ENCODE measurements at regions not wholly inside any gene's neighbourhood (a gene's known extent, or its start where the extent isn't known, plus 50 kb on each side); places are given as distances from the start of the nearest gene placed in this dataset.

DNA sequence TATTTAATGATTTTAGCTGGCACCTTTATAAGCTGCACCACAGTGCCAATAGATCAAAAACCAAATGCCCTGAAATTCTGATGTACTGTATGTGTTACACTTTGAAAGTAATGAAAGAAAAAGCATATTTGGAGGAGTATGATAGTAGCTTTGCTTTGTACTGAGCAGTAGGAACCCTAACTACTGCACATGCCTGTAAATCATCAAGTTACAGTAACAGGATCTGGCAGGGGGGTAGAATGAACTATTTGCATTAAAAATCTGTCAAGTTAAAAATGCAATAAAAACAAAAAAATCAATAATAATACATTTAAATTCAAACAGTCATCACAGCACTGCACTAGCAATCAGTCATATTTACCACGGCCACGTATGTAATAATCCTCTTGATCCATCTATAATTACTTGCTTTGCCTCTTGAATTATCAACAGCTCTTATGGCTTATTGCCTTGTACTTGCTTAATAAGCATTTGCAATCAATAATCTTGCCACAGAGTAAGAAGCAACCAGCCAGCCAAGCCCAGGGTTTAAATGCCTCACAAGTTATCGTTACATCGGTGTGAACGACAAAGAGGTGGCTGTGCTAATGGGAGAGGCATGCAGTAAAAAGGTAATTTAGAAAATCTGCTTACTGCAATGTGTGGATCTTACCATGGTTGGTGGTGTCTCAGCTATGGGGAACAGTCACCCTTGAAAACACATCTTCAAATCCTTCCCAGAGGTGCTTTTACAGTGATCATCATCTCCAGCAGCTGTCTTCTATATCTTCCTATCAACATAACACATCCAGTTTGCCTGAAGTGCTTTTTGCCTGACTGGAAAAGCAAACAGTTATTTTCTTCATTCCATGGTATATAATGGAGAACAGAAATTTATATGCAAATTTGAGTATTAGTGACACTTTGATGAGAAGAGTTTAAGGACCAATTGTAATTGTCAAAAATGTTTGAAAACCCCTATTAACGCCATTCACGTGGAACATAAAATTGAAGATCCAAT, 1812.1 kb upstream of the ADGRL3 start:
- Histone ChIP-seq H3K9me3 (replicated peaks) (peaks cover 17% of the 10 kb centered on the region), H3K27ac (replicated peaks) (no peak overlapping the region), H3K36me3 (no peaks in the 10 kb centered on the region), H3K4me3 (no peak overlapping the region), H3K4me1 (no peaks in the 10 kb centered on the region), H3K27me3 (ENCODE audit: low read depth) (no peaks in the 10 kb centered on the region)
- no peak for DNase-seq
- TF ChIP-seq CTCF (IDR thresholded peaks at IDR 0.05; ENCODE audit: borderline replicate concordance): no peak
- intact Hi-C loops (cut with micrococcal nuclease): no loop called here

- Histone ChIP-seq H3K4me1 (no peaks in the 10 kb centered on the region), H3K4me3 (no peak overlapping the region), H3K27ac (replicated peaks) (no peak overlapping the region), H3K27me3 (ENCODE audit: low read depth) (no peaks in the 10 kb centered on the region), H3K9me3 (replicated peaks) (peaks cover 20% of the 10 kb centered on the region), H3K36me3 (no peaks in the 10 kb centered on the region)
- intact Hi-C loops (cut with micrococcal nuclease): no loop called here
- DNase-seq: no peak
- no peak for TF ChIP-seq CTCF (IDR thresholded peaks at IDR 0.05; ENCODE audit: borderline replicate concordance)
These were observed 1806.3 kb upstream of the ADGRL3 start for GRCh38 chr4:59393780-59394179.

DNA sequence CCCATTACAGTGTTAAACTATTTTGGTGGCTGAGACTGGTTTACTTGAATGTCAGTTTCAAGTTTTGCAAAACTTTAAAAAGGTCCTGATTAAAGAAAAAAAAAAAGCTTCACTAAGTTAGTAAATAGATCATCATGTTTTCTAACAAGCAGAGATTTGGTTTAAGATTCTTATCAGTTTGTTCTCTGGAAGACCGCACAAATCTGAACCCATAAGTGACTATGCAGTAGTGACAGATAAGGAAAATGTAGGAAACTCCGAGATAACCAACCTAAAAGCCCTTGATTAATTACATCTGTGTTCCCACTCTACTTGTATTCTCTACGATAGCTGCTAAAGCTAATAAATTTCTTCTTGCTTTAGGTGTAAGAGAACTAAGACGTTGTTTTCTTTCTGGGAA, 1799.8 kb upstream of the ADGRL3 start:
- H3K27ac ChIP-seq (replicated peaks): no peak overlapping the region
- H3K27me3 ChIP-seq (ENCODE audit: low read depth): no peaks in the 10 kb centered on the region
- intact Hi-C loops (cut with micrococcal nuclease): no loop called here
- H3K9me3 ChIP-seq (replicated peaks): peaks cover 2% of the 10 kb centered on the region
- no peak for DNase-seq
- no peaks in the 10 kb centered on the region for H3K36me3 ChIP-seq
- TF ChIP-seq CTCF (IDR thresholded peaks at IDR 0.05; ENCODE audit: borderline replicate concordance): no peak
- H3K4me1 ChIP-seq: no peaks in the 10 kb centered on the region
- H3K4me3 ChIP-seq: no peak overlapping the region

GRCh38 chr4:59409647-59410046, 1790.5 kb upstream of the ADGRL3 start:
- Histone ChIP-seq H3K4me1 (no peaks in the 10 kb centered on the region), H3K27me3 (ENCODE audit: low read depth) (no peaks in the 10 kb centered on the region), H3K4me3 (no peak overlapping the region), H3K36me3 (no peaks in the 10 kb centered on the region), H3K27ac (replicated peaks) (no peak overlapping the region), H3K9me3 (replicated peaks) (peaks cover 12% of the 10 kb centered on the region)
- intact Hi-C loops (cut with micrococcal nuclease): no loop called here
- no peak for TF ChIP-seq CTCF (IDR thresholded peaks at IDR 0.05; ENCODE audit: borderline replicate concordance)
- no peak for DNase-seq

DNA sequence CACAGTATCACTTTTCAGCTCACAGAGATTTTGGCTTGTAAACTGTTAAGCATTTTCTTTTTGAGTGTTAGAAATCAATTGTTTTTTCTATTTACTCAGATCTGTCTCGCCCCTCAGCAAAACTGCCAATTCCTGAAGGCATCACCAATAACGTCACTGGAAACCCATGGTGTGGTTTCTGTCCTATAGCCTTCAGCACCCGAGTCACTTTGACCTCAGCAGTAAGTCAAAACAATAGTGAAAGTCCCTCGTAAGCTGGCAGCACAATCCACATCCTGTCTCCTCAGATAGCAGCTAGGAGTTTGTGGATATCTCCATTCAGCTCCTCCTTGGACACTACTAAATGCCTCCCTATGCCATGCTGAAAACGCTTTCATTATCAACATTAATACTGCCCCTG, 1787.4 kb upstream of the ADGRL3 start:
- Histone ChIP-seq H3K27me3 (ENCODE audit: low read depth) (no peaks in the 10 kb centered on the region), H3K9me3 (replicated peaks) (peaks cover 4% of the 10 kb centered on the region), H3K4me1 (no peaks in the 10 kb centered on the region), H3K36me3 (no peaks in the 10 kb centered on the region), H3K27ac (replicated peaks) (no peak overlapping the region), H3K4me3 (no peak overlapping the region)
- TF ChIP-seq CTCF (IDR thresholded peaks at IDR 0.05; ENCODE audit: borderline replicate concordance): no peak
- intact Hi-C loops (cut with micrococcal nuclease): no loop called here
- no peak for DNase-seq

All from left ventricle myocardium inferior (tissue), 1 donor.